ENCODE measurements at regions not wholly inside any gene's neighbourhood (a gene's known extent, or its start where the extent isn't known, plus 50 kb on each side); places are given as distances from the start of the nearest gene placed in this dataset.
"Not testable (repeated sequence)": the region's sequence is repeated elsewhere in the genome, so short reads cannot be mapped to it uniquely, and the experiment has no call there.

DNA sequence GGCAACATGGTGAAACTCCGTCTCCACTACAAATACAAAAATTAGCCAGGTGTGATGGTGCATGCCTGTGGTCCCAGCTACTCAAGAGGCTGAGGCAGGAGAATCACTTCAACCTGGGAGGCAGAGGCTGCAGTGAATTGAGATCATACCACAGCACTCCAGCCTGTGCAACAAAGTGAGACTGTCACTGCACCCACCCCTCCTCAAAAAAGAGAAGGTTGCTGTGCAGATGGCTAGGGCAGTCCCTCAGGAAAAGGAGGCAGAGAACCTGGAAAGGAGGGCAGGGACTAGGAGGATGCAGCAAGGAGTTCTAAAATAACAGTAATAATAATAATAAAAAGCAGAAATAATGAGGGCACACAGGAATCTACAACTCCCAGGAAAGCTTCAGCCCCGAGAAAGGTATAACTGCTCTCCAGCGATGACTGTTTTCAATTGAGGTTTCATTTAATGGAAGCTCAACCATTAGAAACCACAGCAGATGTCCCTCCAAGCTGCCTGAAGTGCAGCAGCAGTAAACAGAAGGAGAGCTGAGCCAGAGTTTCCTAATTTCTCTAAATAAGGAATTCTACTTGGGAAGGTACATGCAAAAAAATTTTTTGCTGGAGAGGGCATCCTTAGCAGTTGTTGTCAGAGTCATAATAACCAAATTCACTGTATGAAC, 326.5 kb downstream of the GATA3 start:
- no peak for DNase-seq (ENCODE audit: low read depth)
- in situ Hi-C loops (cut with HindIII; ENCODE audit: low pct_unique_long_range_greater_than_20kb, low sequenced_read_pairs), result no loop called here

DNA sequence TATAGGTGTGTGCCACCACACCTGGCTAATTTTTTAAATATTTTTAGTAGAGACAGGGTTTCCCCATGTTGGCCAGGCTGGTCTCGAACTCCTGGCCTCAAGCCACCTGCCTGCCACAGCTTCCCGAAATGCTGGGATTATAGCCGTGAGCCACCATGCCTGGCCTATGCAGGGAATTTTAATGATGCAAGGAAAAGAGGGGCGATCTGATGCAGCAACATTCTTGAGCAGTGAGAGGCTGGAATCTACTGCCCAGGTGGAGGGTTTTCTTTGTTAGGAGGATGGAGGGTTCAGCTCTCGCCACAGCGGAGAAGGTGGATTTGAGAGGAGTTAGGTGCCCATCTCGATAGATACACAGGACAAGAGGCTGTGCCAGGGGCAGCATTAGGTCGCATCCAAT, 332.3 kb downstream of the GATA3 start:
- DNase-seq (ENCODE audit: low read depth), result no peak
- in situ Hi-C loops (cut with HindIII; ENCODE audit: low pct_unique_long_range_greater_than_20kb, low sequenced_read_pairs), result no loop called here

DNA sequence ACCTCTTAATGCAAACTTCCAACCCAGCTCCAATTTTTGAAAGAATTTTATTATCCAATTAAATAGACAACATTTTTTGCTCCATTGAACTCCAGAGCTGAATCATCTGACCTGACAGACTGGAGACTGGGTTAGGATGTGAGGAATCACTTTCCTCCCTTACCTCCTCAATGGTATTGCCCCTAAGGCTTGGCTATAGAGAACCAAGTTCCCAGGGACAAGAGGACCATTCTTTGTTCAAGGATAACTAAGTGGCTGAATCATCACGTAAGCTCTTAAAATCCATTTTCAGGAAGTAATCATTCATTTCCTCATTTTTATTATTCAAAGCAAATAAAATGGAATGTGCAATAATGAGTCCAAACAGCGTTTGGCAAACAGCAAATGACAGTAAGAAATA, 335.1 kb downstream of the GATA3 start:
- in situ Hi-C loops (cut with HindIII; ENCODE audit: low pct_unique_long_range_greater_than_20kb, low sequenced_read_pairs), result no loop called here
- peak; percentile 41 for DNase-seq (ENCODE audit: low read depth)

DNA sequence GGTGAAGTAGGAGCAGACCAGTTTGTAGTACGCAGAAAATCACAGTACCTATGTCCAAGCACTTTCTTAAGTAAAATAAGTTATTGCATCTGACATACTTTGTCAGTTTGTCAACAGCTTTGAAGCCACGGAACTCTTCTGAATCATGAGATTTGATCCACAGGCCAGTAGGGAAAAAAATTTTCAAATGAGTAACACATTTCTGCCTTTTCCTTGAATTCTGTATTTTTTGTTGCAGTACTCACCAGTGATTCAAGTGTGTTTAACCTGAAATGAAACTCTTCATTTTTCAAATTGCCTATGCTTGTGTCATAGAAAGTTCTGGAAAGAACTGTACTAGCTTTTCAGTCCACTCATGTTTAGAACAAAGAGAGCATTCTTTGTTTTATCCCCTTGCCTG, 337.7 kb downstream of the GATA3 start:
- DNase-seq (ENCODE audit: low read depth), result no peak
- in situ Hi-C loops (cut with HindIII; ENCODE audit: low pct_unique_long_range_greater_than_20kb, low sequenced_read_pairs), result no loop called here

DNA sequence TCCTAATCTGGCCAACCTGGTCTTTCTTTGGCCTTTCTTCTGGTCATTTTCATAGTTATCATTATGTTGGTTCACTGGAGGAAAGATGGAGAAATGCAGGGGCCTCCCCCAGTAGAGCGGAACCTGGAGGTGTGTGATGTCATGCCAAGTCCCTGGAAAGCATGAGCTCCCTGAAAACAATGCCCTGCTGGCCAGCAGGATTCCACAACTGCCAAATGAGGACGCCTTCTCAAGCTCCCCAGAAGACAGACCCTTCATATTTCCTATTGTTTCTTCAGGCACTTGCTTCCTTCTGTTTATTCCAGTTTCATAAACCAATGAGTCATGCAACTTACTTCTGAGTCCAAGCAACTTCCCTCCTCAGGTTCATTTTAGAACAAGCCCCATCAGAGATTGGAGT, 339.0 kb downstream of the GATA3 start:
- in situ Hi-C loops (cut with HindIII; ENCODE audit: low pct_unique_long_range_greater_than_20kb, low sequenced_read_pairs), result no loop called here

DNA sequence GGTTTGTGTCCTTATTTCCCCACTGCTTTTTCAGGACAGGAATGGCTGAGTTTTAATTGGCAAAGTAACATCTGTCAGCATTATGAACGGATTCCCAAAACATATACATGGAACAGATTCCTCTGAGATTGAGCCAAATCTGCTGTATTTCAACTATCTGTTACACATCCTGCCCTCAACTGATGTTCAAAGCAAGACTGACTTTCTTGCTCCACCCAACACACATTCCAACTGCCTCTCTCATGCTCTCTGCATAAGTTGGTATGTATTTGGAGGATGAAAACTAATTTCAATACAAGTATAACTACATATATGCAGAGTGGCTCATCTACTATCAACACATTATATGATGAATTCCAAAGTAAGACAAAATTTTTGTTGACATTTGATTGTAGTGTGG, 342.2 kb downstream of the GATA3 start:
- in situ Hi-C loops (cut with HindIII; ENCODE audit: low pct_unique_long_range_greater_than_20kb, low sequenced_read_pairs), result no loop called here
- no peak for DNase-seq (ENCODE audit: low read depth)

More for the DNA sequence above, 339.0 kb downstream of the GATA3 start:
- DNase-seq (ENCODE audit: low read depth), result no peak

DNA sequence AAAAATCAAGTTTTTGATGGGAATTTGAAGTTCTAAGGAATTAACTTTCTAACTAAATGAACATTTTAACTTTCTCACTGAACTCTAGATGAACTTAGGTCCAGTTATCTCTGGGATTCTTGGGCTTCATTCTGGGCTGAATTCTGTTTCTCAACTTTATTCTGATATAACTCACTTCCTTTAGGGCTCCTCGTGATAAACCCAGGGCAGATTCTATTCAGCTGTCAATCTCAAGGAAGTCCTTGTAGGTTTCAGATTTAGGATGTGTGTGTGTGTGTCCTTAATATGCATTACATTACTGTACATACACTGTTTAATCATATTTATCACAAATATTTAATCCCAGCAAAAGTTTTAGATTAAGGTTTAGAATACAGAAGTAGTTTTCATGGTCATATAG, 344.3 kb downstream of the GATA3 start:
- no peak for DNase-seq (ENCODE audit: low read depth)
- in situ Hi-C loops (cut with HindIII; ENCODE audit: low pct_unique_long_range_greater_than_20kb, low sequenced_read_pairs), result no loop called here

DNA sequence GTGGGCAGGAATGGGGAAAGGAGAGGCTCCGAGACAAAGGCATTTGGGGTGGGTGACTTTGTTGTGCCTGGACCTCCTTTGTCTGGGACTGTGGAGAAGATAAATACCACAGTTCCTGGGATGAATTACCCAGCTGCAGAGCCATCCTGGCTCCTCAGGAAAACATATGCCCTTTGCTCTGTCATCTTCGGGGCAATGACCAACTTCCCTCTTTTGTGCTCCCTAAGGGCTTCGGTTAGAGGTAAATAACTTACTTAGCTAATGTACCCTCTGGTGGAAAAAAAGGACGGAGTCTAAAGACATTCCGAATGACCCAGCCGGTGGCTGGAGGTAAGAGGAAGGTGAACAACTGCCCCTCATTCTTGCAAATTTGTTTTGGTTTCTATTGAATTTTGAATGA, 345.7 kb downstream of the GATA3 start:
- DNase-seq (ENCODE audit: low read depth), result no peak
- in situ Hi-C loops (cut with HindIII; ENCODE audit: low pct_unique_long_range_greater_than_20kb, low sequenced_read_pairs), result no loop called here

DNA sequence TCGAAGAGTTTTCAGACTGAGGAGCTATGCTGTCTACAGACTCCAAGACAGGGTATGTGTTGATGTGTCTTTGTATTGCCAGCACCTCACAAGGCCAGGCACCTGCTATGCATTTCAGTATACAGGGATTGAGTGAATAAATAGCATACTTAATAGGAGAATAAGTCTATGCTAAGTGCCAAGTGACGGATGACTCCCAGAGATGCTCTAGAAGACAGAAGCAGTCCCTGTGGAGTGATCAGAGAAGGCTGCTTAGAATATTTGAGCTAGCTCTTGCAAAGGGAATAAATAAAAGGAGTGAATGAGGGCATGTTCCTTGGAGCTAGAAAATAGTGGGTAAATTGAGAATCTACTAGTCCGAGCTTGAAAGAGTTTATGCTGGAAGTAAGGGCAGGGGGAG, 346.4 kb downstream of the GATA3 start:
- in situ Hi-C loops (cut with HindIII; ENCODE audit: low pct_unique_long_range_greater_than_20kb, low sequenced_read_pairs), result no loop called here

DNA sequence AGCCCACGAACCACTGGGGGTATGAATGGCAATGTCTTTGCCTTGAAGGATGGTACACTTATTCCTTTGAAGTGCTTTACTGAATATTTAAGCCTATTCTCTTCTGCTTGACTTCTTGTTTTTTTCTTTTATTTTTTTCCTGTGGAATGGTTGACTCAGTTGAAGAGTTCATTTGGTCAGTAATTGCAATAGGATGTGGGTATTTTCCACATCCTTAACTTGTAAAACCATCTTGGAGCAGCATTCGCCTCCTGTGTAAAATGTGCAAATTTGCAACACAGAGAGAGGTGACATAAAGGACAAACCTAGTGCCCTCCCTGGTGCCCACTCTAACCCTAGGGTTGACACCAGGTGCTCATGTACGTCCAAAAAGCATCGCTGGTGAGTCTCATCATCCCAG, 347.0 kb downstream of the GATA3 start:
- in situ Hi-C loops (cut with HindIII; ENCODE audit: low pct_unique_long_range_greater_than_20kb, low sequenced_read_pairs), result no loop called here
- DNase-seq (ENCODE audit: low read depth), result no peak

More for the DNA sequence above, 346.4 kb downstream of the GATA3 start:
- no peak for DNase-seq (ENCODE audit: low read depth)

DNA sequence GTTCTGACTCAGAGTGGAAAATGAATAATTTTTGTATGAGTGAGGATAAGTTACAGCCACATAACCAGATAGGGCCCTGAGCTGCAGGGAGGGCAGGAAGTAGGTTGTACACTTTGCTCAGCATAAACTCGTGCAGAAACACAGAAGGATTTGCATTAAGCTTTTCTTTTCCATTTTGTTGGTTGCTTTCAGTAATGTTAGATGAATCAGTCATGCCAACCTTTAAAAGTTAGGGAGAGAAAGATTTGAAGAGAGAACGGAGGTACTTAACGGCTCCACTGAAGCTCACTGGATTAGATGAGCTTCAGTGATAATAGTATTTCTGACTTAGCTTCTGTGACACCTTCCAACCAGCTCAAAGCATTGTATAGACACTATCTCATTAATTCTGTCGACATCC, 348.1 kb downstream of the GATA3 start:
- no peak for DNase-seq (ENCODE audit: low read depth)
- in situ Hi-C loops (cut with HindIII; ENCODE audit: low pct_unique_long_range_greater_than_20kb, low sequenced_read_pairs), result no loop called here

DNA sequence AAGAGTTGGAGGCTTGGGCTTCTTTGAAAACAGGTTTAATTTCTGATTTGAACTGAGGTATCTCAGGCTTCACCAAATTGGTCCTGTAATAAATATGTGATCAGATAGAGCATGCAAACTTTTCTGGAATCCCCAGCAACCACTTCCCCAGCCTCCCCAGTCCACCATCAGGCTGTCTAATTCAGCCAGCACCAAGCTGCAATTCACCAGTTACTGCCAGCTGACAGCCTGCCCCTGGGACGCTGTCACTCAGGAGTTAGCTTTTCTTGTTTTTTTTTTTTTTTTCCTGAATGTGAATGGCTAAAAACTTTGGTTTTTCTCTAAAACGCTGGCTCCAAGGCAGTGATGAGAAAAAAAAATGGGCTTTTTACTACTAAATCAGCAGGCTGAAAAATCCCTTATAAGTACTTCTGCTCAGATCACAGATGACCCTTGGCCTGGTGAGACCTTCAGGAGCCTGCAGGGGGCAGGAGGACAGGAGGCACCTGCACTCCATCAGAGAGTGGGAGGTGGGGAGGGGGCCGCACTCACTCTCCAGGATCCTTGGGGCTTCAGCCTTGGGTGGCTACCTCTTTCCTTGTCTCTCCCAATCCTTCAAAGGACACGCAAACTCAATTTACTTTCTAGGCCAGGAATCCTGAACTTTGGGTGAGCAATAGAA, 349.4 kb downstream of the GATA3 start:
- in situ Hi-C loops (cut with HindIII; ENCODE audit: low pct_unique_long_range_greater_than_20kb, low sequenced_read_pairs), result no loop called here
- DNase-seq (ENCODE audit: low read depth), result no peak

DNA sequence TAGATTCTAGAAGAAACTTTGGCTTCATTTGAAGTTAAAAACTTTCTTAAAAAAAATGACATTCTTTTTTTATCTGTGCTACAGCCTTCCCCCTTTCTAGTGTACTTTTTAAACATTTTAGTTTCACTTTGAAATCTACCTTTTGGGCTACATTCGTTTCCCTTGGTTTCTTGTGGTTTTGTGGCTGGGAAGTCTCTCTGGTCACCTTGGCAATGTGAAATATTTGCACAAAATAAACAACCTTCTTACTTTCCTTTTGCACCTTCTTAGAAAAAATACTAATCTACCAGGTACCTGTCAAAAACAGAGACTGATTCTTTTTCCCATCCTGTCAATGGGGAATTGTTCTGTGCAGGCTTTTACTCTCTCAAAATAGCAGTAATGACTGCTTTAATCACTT, 350.2 kb downstream of the GATA3 start:
- DNase-seq (ENCODE audit: low read depth), result peak; percentile 36
- in situ Hi-C loops (cut with HindIII; ENCODE audit: low pct_unique_long_range_greater_than_20kb, low sequenced_read_pairs), result no loop called here

DNA sequence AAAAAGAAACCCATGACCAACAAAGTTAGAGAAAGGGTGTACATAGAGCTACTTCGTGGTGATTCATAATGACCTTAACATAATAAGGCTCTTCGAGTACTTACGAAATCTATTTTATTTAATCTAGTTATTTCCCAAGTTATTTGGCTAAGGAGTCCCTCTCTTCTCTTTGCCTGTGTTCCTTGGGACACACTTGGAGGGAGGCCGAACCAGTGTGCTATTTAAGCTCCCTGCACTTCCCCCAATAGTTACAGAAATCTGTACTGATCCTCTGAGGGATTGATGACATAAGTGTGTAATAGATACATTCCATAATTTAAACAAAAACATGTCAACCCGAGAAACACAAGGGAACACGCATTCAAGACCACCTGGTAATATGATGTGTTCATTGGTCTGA, 351.1 kb downstream of the GATA3 start:
- in situ Hi-C loops (cut with HindIII; ENCODE audit: low pct_unique_long_range_greater_than_20kb, low sequenced_read_pairs), result no loop called here

DNA sequence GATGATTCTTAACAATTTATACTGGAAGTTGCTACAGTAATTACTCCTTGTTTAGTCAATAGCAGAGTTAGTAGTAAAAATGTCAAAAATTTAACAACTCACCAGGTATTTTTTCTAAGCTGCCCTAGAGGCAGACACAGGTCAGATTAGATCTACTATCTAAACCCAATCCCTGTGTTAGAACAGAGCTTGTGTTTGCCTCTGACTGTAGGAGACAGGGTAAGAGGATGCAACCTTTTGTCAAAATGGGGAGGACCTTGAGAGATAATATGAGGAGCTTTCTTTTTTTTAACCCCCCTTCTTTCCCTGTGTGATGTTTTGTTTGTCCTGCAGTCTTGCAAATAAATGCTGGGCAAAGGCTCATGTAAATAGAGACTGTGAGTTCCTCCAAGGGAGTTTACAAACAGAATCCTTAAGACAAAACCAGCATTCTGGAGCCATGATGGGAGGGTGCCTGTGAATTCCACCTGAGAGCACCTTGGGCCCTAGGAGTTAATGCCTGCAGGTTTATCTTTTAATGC, 353.1 kb downstream of the GATA3 start:
- DNase-seq (ENCODE audit: low read depth), result no peak
- in situ Hi-C loops (cut with HindIII; ENCODE audit: low pct_unique_long_range_greater_than_20kb, low sequenced_read_pairs), result no loop called here

More for the DNA sequence above, 351.1 kb downstream of the GATA3 start:
- DNase-seq (ENCODE audit: low read depth), result no peak

DNA sequence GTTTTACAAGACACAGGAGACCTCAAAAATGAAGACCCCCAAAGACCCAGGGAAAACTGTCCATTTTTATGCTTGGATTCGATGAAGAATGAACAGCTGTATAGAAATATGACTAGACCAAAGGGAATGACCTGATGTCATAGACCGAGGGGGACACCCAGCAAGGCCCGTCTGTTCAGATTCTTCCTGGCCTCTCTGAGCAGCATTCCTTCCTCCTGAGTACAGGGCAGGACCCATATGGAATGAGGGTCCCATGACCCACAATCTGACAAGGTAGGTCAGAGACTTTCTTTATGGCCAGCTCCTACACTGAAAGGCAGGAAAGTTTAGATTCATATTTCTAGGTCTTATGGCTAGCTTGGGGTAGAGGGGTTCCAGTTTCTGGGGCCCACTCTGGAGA, 356.0 kb downstream of the GATA3 start:
- in situ Hi-C loops (cut with HindIII; ENCODE audit: low pct_unique_long_range_greater_than_20kb, low sequenced_read_pairs), result no loop called here

DNA sequence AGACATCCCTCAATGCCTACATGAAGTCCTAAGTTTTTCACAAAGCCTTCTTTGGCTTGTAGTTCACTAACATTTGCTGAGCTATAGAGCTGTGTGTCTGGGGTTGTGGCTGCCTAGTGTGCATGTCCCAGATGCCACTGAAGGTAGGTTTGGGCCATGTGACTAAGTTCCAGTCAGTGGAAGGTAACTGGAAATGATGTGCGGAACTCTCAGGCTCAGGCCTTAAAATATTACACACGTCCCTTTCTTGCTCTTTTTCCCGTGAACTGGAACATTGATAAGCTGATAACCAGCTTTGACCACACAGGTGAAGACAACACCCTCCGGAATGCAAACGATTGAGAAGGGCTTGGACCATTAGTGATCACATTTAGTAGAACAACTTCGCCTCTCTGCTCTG, 358.1 kb downstream of the GATA3 start:
- no peak for DNase-seq (ENCODE audit: low read depth)
- in situ Hi-C loops (cut with HindIII; ENCODE audit: low pct_unique_long_range_greater_than_20kb, low sequenced_read_pairs), result no loop called here

More for the DNA sequence above, 356.0 kb downstream of the GATA3 start:
- no peak for DNase-seq (ENCODE audit: low read depth)

DNA sequence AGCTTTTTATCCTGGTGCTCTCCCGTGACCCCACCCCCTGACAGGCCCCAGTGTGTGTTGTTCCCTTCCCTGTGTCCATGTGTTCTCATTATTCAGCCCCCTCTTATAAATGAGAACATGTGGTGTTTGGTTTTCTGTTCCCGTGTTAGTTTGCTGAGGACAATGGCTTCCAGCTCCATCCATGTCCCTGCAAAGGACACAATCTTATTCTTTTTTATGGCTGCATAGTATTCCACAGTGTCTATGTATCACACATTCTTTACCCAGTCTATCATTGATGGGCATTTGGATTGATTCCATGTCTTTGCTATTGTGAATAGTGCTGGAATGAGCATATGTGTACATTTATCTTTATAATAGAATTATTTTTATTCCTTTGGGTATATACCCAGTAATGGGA, 360.5 kb downstream of the GATA3 start:
- in situ Hi-C loops (cut with HindIII; ENCODE audit: low pct_unique_long_range_greater_than_20kb, low sequenced_read_pairs), result not testable (repeated sequence)

DNA sequence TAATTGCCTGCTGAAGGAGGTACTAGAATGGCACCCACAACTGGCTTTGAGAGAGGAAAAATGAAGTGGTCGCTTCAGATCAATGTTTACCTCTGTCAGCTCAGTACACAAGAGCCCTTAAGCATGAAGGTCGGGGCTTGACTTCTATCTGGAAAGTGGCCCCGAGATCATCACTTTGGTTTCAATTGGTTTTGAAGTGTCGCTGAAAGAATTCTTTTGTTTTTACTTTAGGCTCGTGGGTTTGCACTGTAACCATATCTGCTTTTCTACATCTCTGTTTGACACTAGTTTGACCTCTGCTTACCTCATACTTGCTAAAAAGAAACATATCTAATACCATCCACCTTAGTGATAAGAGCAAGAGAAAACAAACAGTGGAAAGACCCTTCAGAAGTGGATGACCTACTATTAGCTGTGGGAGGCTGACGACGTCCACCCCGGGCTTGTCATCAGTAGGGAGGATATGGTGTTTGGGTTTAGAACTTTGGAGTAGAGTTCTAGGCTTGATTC, 361.8 kb downstream of the GATA3 start:
- in situ Hi-C loops (cut with HindIII; ENCODE audit: low pct_unique_long_range_greater_than_20kb, low sequenced_read_pairs), result no loop called here
- peak; percentile 75 for DNase-seq (ENCODE audit: low read depth)

More for the DNA sequence above, 360.5 kb downstream of the GATA3 start:
- not testable (repeated sequence) for DNase-seq (ENCODE audit: low read depth)

DNA sequence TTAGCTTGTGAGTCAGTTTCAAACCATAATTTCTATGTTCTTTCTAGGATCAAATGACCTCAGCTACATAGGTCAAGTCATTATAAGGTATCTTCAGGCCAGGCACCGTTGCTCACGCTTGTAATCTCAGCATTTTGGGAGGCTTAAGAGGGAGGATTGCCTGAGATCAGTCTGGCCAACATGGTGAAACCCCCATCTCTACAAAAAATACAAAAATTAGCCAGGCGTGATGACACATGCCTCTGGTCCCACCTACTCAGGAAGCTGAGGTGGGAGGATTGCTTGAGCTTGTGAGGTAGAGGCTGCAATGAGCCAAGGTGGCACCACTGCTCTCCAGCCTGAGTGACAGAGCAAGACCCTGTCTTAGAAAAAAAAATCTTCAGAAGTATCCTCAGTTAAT, 362.3 kb downstream of the GATA3 start:
- in situ Hi-C loops (cut with HindIII; ENCODE audit: low pct_unique_long_range_greater_than_20kb, low sequenced_read_pairs), result no loop called here
- DNase-seq (ENCODE audit: low read depth), result no peak

All from Caki2 (cell line).